Mesenchymal stem cell (in vitro differentiated cells and primary cell): ENCODE measurements at regions not wholly inside any gene's neighbourhood (a gene's known extent, or its start where the extent isn't known, plus 50 kb on each side); places are given as distances from the start of the nearest gene placed in this dataset.
"Not testable (repeated sequence)": the region's sequence is repeated elsewhere in the genome, so short reads cannot be mapped to it uniquely, and the experiment has no call there.

Experiments used
- DNase-seq: peaks from one replicate; pipeline ENCODE4 v3.0.0-alpha.2; 2013
- H2AFZ ChIP-seq: one replicate; pipeline ENCODE4 v1.6.1; 2013; ENCODE audit warnings: low read depth, mild to moderate bottlenecking, control low read depth, inconsistent platforms, low read length, moderate library complexity
- H2AK5ac ChIP-seq: 2 replicates; pipeline ENCODE4 v1.6.1; 2013; ENCODE audit warnings: low read length, moderate library complexity, mild to moderate bottlenecking, inconsistent platforms; ENCODE audit not compliant: severe bottlenecking
- H2BK120ac ChIP-seq: one replicate; pipeline ENCODE4 v1.6.1; 2013; ENCODE audit warnings: low read depth, mild to moderate bottlenecking, inconsistent platforms, low read length, moderate library complexity
- H2BK12ac ChIP-seq, 2 experiments: one replicate each; pipeline ENCODE4 v1.6.1; 2013; ENCODE audit warnings: inconsistent platforms in 2 of 2, low read length in 2 of 2, mild to moderate bottlenecking in 2 of 2, moderate library complexity in 2 of 2, control low read depth in 1 of 2
- H2BK15ac ChIP-seq: one replicate; pipeline ENCODE4 v1.6.1; 2013; ENCODE audit warnings: mild to moderate bottlenecking, low read depth, inconsistent platforms; ENCODE audit not compliant: poor library complexity, severe bottlenecking
- H2BK5ac ChIP-seq: 2 replicates; pipeline ENCODE4 v1.6.1; 2013; ENCODE audit warnings: low read depth, mild to moderate bottlenecking, low read length, control low read depth, inconsistent platforms; ENCODE audit not compliant: poor library complexity, severe bottlenecking
- H3K14ac ChIP-seq, 2 experiments: one replicate each; pipeline ENCODE4 v1.6.1; 2013; ENCODE audit warnings: inconsistent platforms in 2 of 2, low read length in 2 of 2, control low read depth in 1 of 2, mild to moderate bottlenecking in 1 of 2, moderate library complexity in 1 of 2
- H3K18ac ChIP-seq, 2 experiments: one replicate each; pipeline ENCODE4 v1.6.1; 2013; ENCODE audit warnings: inconsistent platforms in 2 of 2, low read length in 2 of 2, control low read depth in 1 of 2, low read depth in 1 of 2, mild to moderate bottlenecking in 1 of 2
- H3K23ac ChIP-seq, 2 experiments: one replicate each; pipeline ENCODE4 v1.6.1; 2013; ENCODE audit warnings: inconsistent platforms in 2 of 2, low read length in 2 of 2, mild to moderate bottlenecking in 2 of 2, moderate library complexity in 2 of 2, control low read depth in 1 of 2
- H3K27ac ChIP-seq: 2 replicates; pipeline ENCODE4 v1.5.1; 2013; ENCODE audit warnings: mild to moderate bottlenecking, moderate library complexity, low read length, control low read depth, inconsistent platforms; ENCODE audit not compliant: poor library complexity, severe bottlenecking
- H3K27me3 ChIP-seq, 2 experiments: 2 replicates each; pipeline versions ENCODE4 v1.6.1 to v1.7.0; 2013; ENCODE audit warnings: low read length in 2 of 2, mild to moderate bottlenecking in 2 of 2, moderate library complexity in 2 of 2, control low read depth in 1 of 2, inconsistent platforms in 1 of 2; ENCODE audit not compliant: control insufficient read depth in 1 of 2, insufficient read depth in 1 of 2
- H3K36me3 ChIP-seq, 2 experiments: 2 replicates each; pipeline versions ENCODE4 v1.6.1 to v1.7.0; 2013; ENCODE audit warnings: low read length in 2 of 2, control low read depth in 1 of 2, inconsistent platforms in 1 of 2, low read depth in 1 of 2, mild to moderate bottlenecking in 1 of 2; ENCODE audit not compliant: insufficient read depth in 2 of 2, control insufficient read depth in 1 of 2
- H3K4ac ChIP-seq, 2 experiments: one replicate each; pipeline ENCODE4 v1.6.1; 2013; ENCODE audit warnings: inconsistent platforms in 2 of 2, low read length in 2 of 2, mild to moderate bottlenecking in 2 of 2, moderate library complexity in 2 of 2, control low read depth in 1 of 2, low read depth in 1 of 2
- H3K4me1 ChIP-seq: 2 replicates; pipeline ENCODE4 v1.6.1; 2013; ENCODE audit warnings: low read depth, low read length, control low read depth; ENCODE audit not compliant: control insufficient read depth, insufficient read depth
- H3K4me2 ChIP-seq: 2 replicates; pipeline ENCODE4 v1.6.1; 2013; ENCODE audit warnings: low read length, mild to moderate bottlenecking, inconsistent platforms; ENCODE audit not compliant: poor library complexity, severe bottlenecking
- H3K4me3 ChIP-seq, 2 experiments: 2 replicates each; pipeline versions ENCODE4 v1.5.1 to v1.7.0; 2013; ENCODE audit warnings: low read length in 2 of 2, mild to moderate bottlenecking in 2 of 2, control low read depth in 1 of 2, low read depth in 1 of 2; ENCODE audit not compliant: insufficient read depth in 1 of 2
- H3K79me1 ChIP-seq: replicated peaks from 2 replicates; pipeline ENCODE4 v1.6.1; 2013; ENCODE audit warnings: mild to moderate bottlenecking, control low read depth, low read length, inconsistent platforms; ENCODE audit not compliant: poor library complexity, severe bottlenecking
- H3K9ac ChIP-seq: 2 replicates; pipeline ENCODE4 v1.7.0; 2013; ENCODE audit warnings: mild to moderate bottlenecking, low read length, moderate library complexity
- H3K9me3 ChIP-seq: 2 replicates; pipeline ENCODE4 v1.7.0; 2013; ENCODE audit warnings: mild to moderate bottlenecking, low read length; ENCODE audit not compliant: control insufficient read depth
- H4K8ac ChIP-seq: one replicate; pipeline ENCODE4 v1.6.1; 2013; ENCODE audit warnings: inconsistent platforms, mild to moderate bottlenecking, low read length, moderate library complexity
- H4K91ac ChIP-seq: one replicate; pipeline ENCODE4 v1.6.1; 2013; ENCODE audit warnings: mild to moderate bottlenecking, low read length, inconsistent platforms
- WGBS: methylation state at CpG from one replicate; pipeline ENCODE4 v1.1.7; 2013; ENCODE audit warnings: mixed read lengths; 5-methylcytosine and 5-hydroxymethylcytosine counted together

DNA sequence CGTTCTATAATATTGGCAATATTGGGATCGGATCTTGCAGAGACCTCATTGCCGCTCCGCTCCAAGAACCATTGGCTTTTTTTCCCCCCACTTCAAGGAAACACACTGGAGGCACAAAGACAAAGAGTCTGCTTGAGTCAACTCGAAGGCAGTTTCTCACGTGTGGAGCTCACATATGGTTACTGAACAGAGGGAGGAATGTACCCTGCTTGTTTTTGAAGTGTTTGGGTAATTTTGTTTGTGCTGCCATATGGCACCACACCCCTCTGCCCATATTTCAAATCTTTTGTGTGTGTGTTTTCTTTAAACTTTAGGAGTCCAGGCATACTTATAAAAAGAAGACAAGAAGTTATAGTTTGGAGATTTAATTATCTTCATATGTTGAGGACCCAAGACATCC lies 595.9 kb downstream of the DTWD2 start:
- H3K4me3 ChIP-seq, result no peak overlapping the region
- H2BK15ac ChIP-seq, result no peak overlapping the region
- no peak overlapping the region for H3K9ac ChIP-seq
- H3K36me3 ChIP-seq, result no peaks in the 10 kb centered on the region
- no peak for DNase-seq
- no peak overlapping the region for H3K27ac ChIP-seq
- 89% methylated on average over 6 of the region's 6 CpGs for WGBS
- no peak overlapping the region for H3K4me2 ChIP-seq
- H3K18ac ChIP-seq, result no peak overlapping the region
- no peak overlapping the region for H2AFZ ChIP-seq
- no peak overlapping the region for H2BK5ac ChIP-seq
- H4K8ac ChIP-seq, result no peak overlapping the region
- H2BK120ac ChIP-seq, result no peak overlapping the region
- no peaks in the 10 kb centered on the region for H3K4me1 ChIP-seq
- H2BK12ac ChIP-seq, result no peak overlapping the region
- H2AK5ac ChIP-seq, result no peak overlapping the region
- no peaks in the 10 kb centered on the region for H3K9me3 ChIP-seq
- no peak overlapping the region for H4K91ac ChIP-seq
- no peak overlapping the region for H3K14ac ChIP-seq
- no peaks in the 10 kb centered on the region for H3K79me1 ChIP-seq
- H3K27me3 ChIP-seq, result no peaks in the 10 kb centered on the region
- H3K4ac ChIP-seq, result no peak overlapping the region
- no peak overlapping the region for H3K23ac ChIP-seq

DNA sequence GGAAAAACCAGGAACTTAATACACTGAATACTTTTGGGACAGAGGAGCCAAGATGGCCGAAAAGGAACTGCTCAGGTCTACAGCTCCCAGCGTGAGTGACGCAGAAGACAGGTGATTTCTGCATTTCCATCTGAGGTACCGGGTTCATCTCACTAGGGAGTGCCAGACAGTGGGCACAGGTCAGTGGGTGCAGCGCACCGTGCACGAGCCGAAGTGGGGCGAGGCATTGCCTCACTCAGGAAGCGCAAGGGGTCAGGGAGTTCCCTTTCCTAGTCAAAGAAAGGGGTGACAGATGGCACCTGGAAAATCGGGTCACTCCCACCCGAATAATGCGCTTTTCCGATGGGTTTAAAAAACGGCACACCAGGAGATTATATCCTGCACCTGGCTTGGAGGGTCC lies 605.4 kb downstream of the DTWD2 start:
- H2AFZ ChIP-seq, H3K23ac ChIP-seq, H3K14ac ChIP-seq, DNase-seq, H3K4me1 ChIP-seq, H3K9me3 ChIP-seq, H3K4me2 ChIP-seq, H3K79me1 ChIP-seq, H2BK120ac ChIP-seq, H2AK5ac ChIP-seq, H3K27ac ChIP-seq, H3K9ac ChIP-seq, H2BK5ac ChIP-seq, H3K4me3 ChIP-seq, H3K4ac ChIP-seq, H3K18ac ChIP-seq, H4K91ac ChIP-seq, H2BK12ac ChIP-seq, H3K27me3 ChIP-seq, H4K8ac ChIP-seq, H3K36me3 ChIP-seq, H2BK15ac ChIP-seq: not testable (repeated sequence)
- WGBS, result 92% methylated on average over 15 of the region's 15 CpGs

DNA sequence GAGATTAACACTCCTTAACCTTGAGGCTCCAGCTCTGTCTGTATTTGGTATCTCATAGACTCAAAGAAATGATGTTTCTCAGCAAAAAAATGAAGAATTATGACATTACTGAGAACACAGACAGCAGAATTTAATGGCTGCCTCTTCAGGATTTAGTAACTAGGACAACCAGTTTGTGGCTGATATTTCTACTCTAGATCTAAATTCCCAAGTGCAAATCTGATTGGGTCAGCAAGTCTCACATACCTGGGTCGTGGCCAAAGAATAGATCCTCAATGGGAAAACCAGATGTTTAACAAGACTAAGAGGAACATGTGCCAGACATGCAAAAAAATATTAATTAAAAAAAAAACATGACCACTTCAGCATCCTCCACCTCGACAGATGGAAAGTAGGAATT lies 608.9 kb downstream of the DTWD2 start:
- Histone ChIP-seq H2BK15ac (no peak overlapping the region), H3K79me1 (no peaks in the 10 kb centered on the region), H3K27me3 (no peaks in the 10 kb centered on the region), H3K4ac (no peak overlapping the region), H2AFZ (no peak overlapping the region), H3K27ac (no peak overlapping the region), H2BK120ac (no peak overlapping the region), H2BK12ac (no peak overlapping the region), H3K9me3 (peaks cover 5% of the 10 kb centered on the region), H2BK5ac (no peak overlapping the region), H3K18ac (no peak overlapping the region), H4K91ac (no peak overlapping the region), H3K4me3 (no peak overlapping the region), H3K4me2 (no peak overlapping the region), H3K4me1 (no peaks in the 10 kb centered on the region), H3K23ac (no peak overlapping the region), H3K36me3 (no peaks in the 10 kb centered on the region), H3K9ac (no peak overlapping the region), H4K8ac (no peak overlapping the region), H2AK5ac (no peak overlapping the region), H3K14ac (no peak overlapping the region)
- 92% methylated on average over 1 of the region's 2 CpGs for WGBS
- DNase-seq, result no peak

DNA sequence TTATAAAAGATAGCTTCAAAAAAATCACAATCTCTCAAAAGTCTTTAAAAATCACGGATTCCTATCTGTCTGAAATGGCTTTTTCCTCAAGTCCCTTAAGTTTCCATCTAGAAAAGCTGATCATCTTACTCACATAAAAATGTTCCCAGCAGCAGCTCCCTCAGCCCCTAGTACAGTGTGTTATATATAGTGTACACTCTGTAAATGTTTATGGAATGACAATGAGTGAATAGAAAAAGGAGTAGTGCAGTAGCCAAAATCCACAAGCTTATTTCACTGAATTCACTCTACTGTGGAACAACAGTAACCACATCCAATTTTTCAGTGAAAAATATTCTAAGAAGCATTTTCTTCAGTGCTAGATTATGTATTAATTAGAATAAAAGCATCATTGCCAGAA lies 609.4 kb downstream of the DTWD2 start:
- DNase-seq, result no peak
- Histone ChIP-seq H3K27me3 (no peaks in the 10 kb centered on the region), H2BK15ac (no peak overlapping the region), H3K18ac (no peak overlapping the region), H4K8ac (no peak overlapping the region), H3K4ac (no peak overlapping the region), H3K36me3 (no peaks in the 10 kb centered on the region), H3K4me1 (no peaks in the 10 kb centered on the region), H3K79me1 (no peaks in the 10 kb centered on the region), H2AFZ (no peak overlapping the region), H3K9ac (no peak overlapping the region), H2BK5ac (no peak overlapping the region), H3K14ac (no peak overlapping the region), H3K9me3 (peaks cover 5% of the 10 kb centered on the region), H2AK5ac (no peak overlapping the region), H4K91ac (no peak overlapping the region), H3K4me2 (no peak overlapping the region), H3K4me3 (no peak overlapping the region), H3K27ac (no peak overlapping the region), H2BK12ac (no peak overlapping the region), H3K23ac (no peak overlapping the region), H2BK120ac (no peak overlapping the region)
- WGBS, result 60% methylated on average over 1 of the region's 1 CpG
